A549 (cell line): ENCODE measurements at regions not wholly inside any gene's neighbourhood (a gene's known extent, or its start where the extent isn't known, plus 50 kb on each side); places are given as distances from the start of the nearest gene placed in this dataset.

Experiments
- ATAC-seq, 2 experiments: fragments of 200-7000 bp in 1 of 2; fragments of >200 bp in 1 of 2; cut with Nextera tagmentation in 1 of 2; cut with Tn5 transposase in 1 of 2; 3 replicates each; pipeline versions ENCODE4 v1.8.0 to v1.9.1; 2018 to 2020; ENCODE audit warnings: mild to moderate bottlenecking in 1 of 2, moderate library complexity in 1 of 2
- CTCF ChIA-PET: fragments of 300-600 bp; sonication (Branson Sonifier 250); formaldehyde crosslinking; extraction: SDS; loops from one replicate; lab custom pipeline; 2021; ENCODE audit warnings: antibody characterized with exemption, inconsistent platforms; lab: Yijun Ruan, JAX
- POLR2A ChIA-PET: fragments of 350-600 bp; formaldehyde crosslinking; extraction: SDS; loops from one replicate; lab custom pipeline; 2021; ENCODE audit warnings: antibody characterized with exemption, inconsistent platforms; lab: Yijun Ruan, JAX
- DNase-seq, 2 experiments: peaks; one replicate each; pipeline versions ENCODE4 v3.0.0 to v3.0.0-alpha.2; 2011 to 2016; ENCODE audit warnings: low read depth in 1 of 2, low spot score in 1 of 2
- FAIRE-seq: peaks from 2 replicates; lab custom pipeline; 2011; peaks lifted over from hg19 to GRCh38; lab: Jason Lieb, UNC
- H3K27ac ChIP-seq, 2 experiments: fragments of >200 bp; sonication (Bioruptor Twin); formaldehyde crosslinking; 3 replicates each; pipeline ENCODE4 v1.5.1; 2016 to 2017
- H3K4me1 ChIP-seq: fragments of >200 bp; sonication (Bioruptor Twin); formaldehyde crosslinking; 3 replicates; pipeline ENCODE4 v1.6.1; 2016
- H3K4me2 ChIP-seq: fragments of >200 bp; sonication (Bioruptor Twin); formaldehyde crosslinking; 3 replicates; pipeline ENCODE4 v1.6.1; 2016
- H3K4me3 ChIP-seq: fragments of >200 bp; sonication (Bioruptor Twin); formaldehyde crosslinking; 3 replicates; pipeline ENCODE4 v1.5.1; 2016
- H3K9me3 ChIP-seq: fragments of >200 bp; sonication (Bioruptor Twin); formaldehyde crosslinking; 3 replicates; pipeline ENCODE4 v1.6.1; 2016
- ATOH8 ChIP-seq: fragments of 250-450 bp; sonication (Bioruptor Pico); IDR thresholded peaks from 2 replicates; pipeline ENCODE4 v1.5.0; 2020; ENCODE audit warnings: low read depth, mild to moderate bottlenecking, moderate library complexity
- EHMT2 ChIP-seq: fragments of 200-600 bp; sonication (generic); IDR thresholded peaks from 2 replicates; pipeline ENCODE4 v1.6.1; 2016; ENCODE audit warnings: antibody characterized with exemption, low read depth, mild to moderate bottlenecking, moderate library complexity
- FOXS1 ChIP-seq: fragments of 250-450 bp; sonication (Bioruptor Pico); IDR thresholded peaks from 2 replicates; pipeline ENCODE4 v1.5.0; 2020; ENCODE audit warnings: mild to moderate bottlenecking, moderate library complexity
- GATA3 ChIP-seq: IDR thresholded peaks from 2 replicates; pipeline ENCODE4 v1.6.1; 2012; ENCODE audit warnings: borderline replicate concordance
- HEYL ChIP-seq: fragments of 250-450 bp; sonication (Bioruptor Pico); IDR thresholded peaks from 2 replicates; pipeline ENCODE4 v1.8.0; 2021; ENCODE audit warnings: mild to moderate bottlenecking, moderate library complexity
- HOXA7 ChIP-seq: fragments of 250-450 bp; sonication (Bioruptor Pico); IDR thresholded peaks from 2 replicates; pipeline ENCODE4 v1.5.0; 2020; ENCODE audit warnings: mild to moderate bottlenecking, moderate library complexity
- HOXB13 ChIP-seq: fragments of 250-450 bp; sonication (Bioruptor Pico); IDR thresholded peaks from 2 replicates; pipeline ENCODE4 v1.5.0; 2020; ENCODE audit warnings: low read depth, mild to moderate bottlenecking, moderate library complexity
- HOXB5 ChIP-seq: fragments of 250-450 bp; sonication (Bioruptor Pico); IDR thresholded peaks from 2 replicates; pipeline ENCODE4 v1.5.0; 2020; ENCODE audit warnings: mild to moderate bottlenecking, moderate library complexity
- JUN ChIP-seq, 2 experiments: fragments of >200 bp; sonication (Bioruptor Twin); formaldehyde crosslinking; IDR thresholded peaks; 2 replicates in 1 of 2; 3 replicates in 1 of 2; pipeline ENCODE4 v1.6.1; 2016 to 2017
- MAFK ChIP-seq: fragments of 450-650 bp; IDR thresholded peaks from 2 replicates; pipeline ENCODE4 v1.6.1; 2014; ENCODE audit not compliant: partially characterized antibody
- MAX ChIP-seq: IDR thresholded peaks from 2 replicates; pipeline ENCODE4 v1.6.1; 2012
- MAZ ChIP-seq: fragments of 150-350 bp; IDR thresholded peaks from 2 replicates; pipeline ENCODE4 v1.6.1; 2014; ENCODE audit warnings: antibody characterized with exemption, low read depth, low read length, borderline replicate concordance
- NR3C1 ChIP-seq: fragments of >200 bp; sonication (Bioruptor Twin); formaldehyde crosslinking; IDR thresholded peaks from 3 replicates; pipeline ENCODE4 v1.6.1; 2017
- POLR2A ChIP-seq: IDR thresholded peaks from 2 replicates; pipeline ENCODE4 v1.6.1; 2012; ENCODE audit warnings: mild to moderate bottlenecking, low read length
- REST ChIP-seq: fragments of 200-600 bp; sonication (generic); IDR thresholded peaks from 2 replicates; pipeline ENCODE4 v1.6.1; 2016; ENCODE audit warnings: antibody characterized with exemption, mild to moderate bottlenecking, moderate library complexity
- RFX5 ChIP-seq: fragments of 450-650 bp; IDR thresholded peaks from 2 replicates; pipeline ENCODE4 v1.7.1; 2014; ENCODE audit warnings: antibody characterized with exemption, mild to moderate bottlenecking, moderate library complexity
- RNF2 ChIP-seq: fragments of 200-600 bp; sonication (generic); IDR thresholded peaks from 2 replicates; pipeline ENCODE4 v1.6.1; 2016; ENCODE audit warnings: low read depth, mild to moderate bottlenecking, antibody characterized with exemption, moderate library complexity, borderline replicate concordance
- TP53 ChIP-seq: fragments of 250-450 bp; sonication (Bioruptor Pico); IDR thresholded peaks from 2 replicates; pipeline ENCODE4 v1.5.0; 2021; ENCODE audit warnings: mild to moderate bottlenecking, moderate library complexity
- USF2 ChIP-seq: fragments of 450-650 bp; IDR thresholded peaks from 2 replicates; pipeline ENCODE4 v1.6.1; 2014; ENCODE audit warnings: antibody characterized with exemption
- WGBS: methylation state at CpG from one replicate; pipeline ENCODE4 v1.1.6; 2017; ENCODE audit errors: missing lambda C conversion rate; 5-methylcytosine and 5-hydroxymethylcytosine counted together

- TF ChIP-seq REST (no peak), HOXA7 (no peak), POLR2A (no peak)
These were observed 405.0 kb upstream of the DDX18 start (continued) for GRCh38 chr2:117409443-117409842.

- no peak overlapping the region for H3K27ac ChIP-seq
- ChIA-PET POLR2A (no interaction called here), CTCF (no interaction called here)
- H3K4me3 ChIP-seq: no peak overlapping the region
- WGBS: 25% methylated on average over 4 of the region's 4 CpGs
- no peaks in the 10 kb centered on the region for H3K4me1 ChIP-seq
- H3K9me3 ChIP-seq: no peaks in the 10 kb centered on the region
- no peak for ATAC-seq
- no peak for FAIRE-seq
- no peak for DNase-seq
- TF ChIP-seq HOXB13 (CRISPR knock-in tag) (no peak), FOXS1 (CRISPR knock-in tag) (no peak), POLR2A (no peak), USF2 (no peak), TP53 (no peak), HOXA7 (no peak), MAZ (no peak), RNF2 (no peak)
- no peak overlapping the region for H3K4me2 ChIP-seq
These were observed 402.5 kb upstream of the DDX18 start for GRCh38 chr2:117411983-117412382.

GRCh38 chr2:117432746-117433145, 381.7 kb upstream of the DDX18 start:
- no peak overlapping the region for H3K4me3 ChIP-seq
- 14% methylated on average over 4 of the region's 4 CpGs for WGBS
- no peak overlapping the region for H3K4me2 ChIP-seq
- H3K27ac ChIP-seq: no peak overlapping the region
- H3K4me1 ChIP-seq: no peaks in the 10 kb centered on the region
- POLR2A ChIA-PET: no interaction called here
- no peaks in the 10 kb centered on the region for H3K9me3 ChIP-seq
- CTCF ChIA-PET: no interaction called here
- no peak for TF ChIP-seq NR3C1
- TF ChIP-seq EHMT2: no peak
- TF ChIP-seq MAZ: no peak
- no peak for TF ChIP-seq HEYL
- TF ChIP-seq RFX5: no peak
- TF ChIP-seq FOXS1 (CRISPR knock-in tag): no peak
- TF ChIP-seq JUN (IDR thresholded peaks at IDR 0.05): no peak
- TF ChIP-seq ATOH8 (CRISPR knock-in tag): no peak
- TF ChIP-seq HOXB5 (CRISPR knock-in tag): no peak
- no peak for TF ChIP-seq HOXA7
- TF ChIP-seq MAX: no peak
- no peak for TF ChIP-seq GATA3
- no peak for TF ChIP-seq MAFK
- ATAC-seq: no peak
- DNase-seq: no peak
- no peak for FAIRE-seq
